ENCODE measurements at regions not wholly inside any gene's neighbourhood (a gene's known extent, or its start where the extent isn't known, plus 50 kb on each side); places are given as distances from the start of the nearest gene placed in this dataset.

- TF ChIP-seq CTCF (IDR thresholded peaks at IDR 0.05) = no peak
- intact Hi-C loops (cut with DNase I) = no loop called here
- Histone ChIP-seq H3K27ac (no peak overlapping the region), H3K4me1 (no peaks in the 10 kb centered on the region), H3K9me3 (no peaks in the 10 kb centered on the region), H3K4me3 (no peak overlapping the region), H3K36me3 (no peaks in the 10 kb centered on the region), H3K27me3 (ENCODE audit: low read depth) (no peaks in the 10 kb centered on the region)
- ATAC-seq (no peak), DNase-seq (no peak)
Observed at GRCh38 chr13:104694397-104694796, 1628.2 kb upstream of the SLC10A2 start.

- Histone ChIP-seq H3K9me3 (no peaks in the 10 kb centered on the region), H3K36me3 (no peaks in the 10 kb centered on the region), H3K4me1 (no peaks in the 10 kb centered on the region), H3K27me3 (ENCODE audit: low read depth) (no peaks in the 10 kb centered on the region), H3K4me3 (no peak overlapping the region), H3K27ac (no peak overlapping the region)
- ATAC-seq (no peak), DNase-seq (no peak)
- no peak for TF ChIP-seq CTCF (IDR thresholded peaks at IDR 0.05)
- intact Hi-C loops (cut with DNase I) = no loop called here
Observed at GRCh38 chr13:104693126-104693525, 1626.9 kb upstream of the SLC10A2 start.

- H3K9me3 ChIP-seq = no peaks in the 10 kb centered on the region
- no peak for DNase-seq
- H3K4me3 ChIP-seq = no peak overlapping the region
Observed at GRCh38 chr13:104691767-104692467, 1625.7 kb upstream of the SLC10A2 start.

GRCh38 chr13:104686484-104686883, 1620.3 kb upstream of the SLC10A2 start:
- no peak for TF ChIP-seq CTCF (IDR thresholded peaks at IDR 0.05)
- intact Hi-C loops (cut with DNase I) = no loop called here
- no peak overlapping the region for H3K4me3 ChIP-seq

More at GRCh38 chr13:104691767-104692467, 1625.7 kb upstream of the SLC10A2 start:
- no peak overlapping the region for H3K27ac ChIP-seq
- intact Hi-C loops (cut with DNase I) = no loop called here
- TF ChIP-seq CTCF (IDR thresholded peaks at IDR 0.05) = no peak
- H3K4me1 ChIP-seq = no peaks in the 10 kb centered on the region
- H3K36me3 ChIP-seq = no peaks in the 10 kb centered on the region
- ATAC-seq = no peak
- no peaks in the 10 kb centered on the region for H3K27me3 ChIP-seq (ENCODE audit: low read depth)

GRCh38 chr13:104683789-104684188, 1617.6 kb upstream of the SLC10A2 start:
- no peaks in the 10 kb centered on the region for H3K36me3 ChIP-seq
- intact Hi-C loops (cut with DNase I) = no loop called here
- ATAC-seq (no peak), DNase-seq (no peak)
- no peaks in the 10 kb centered on the region for H3K27me3 ChIP-seq (ENCODE audit: low read depth)
- H3K27ac ChIP-seq = no peak overlapping the region
- TF ChIP-seq CTCF (IDR thresholded peaks at IDR 0.05) = no peak
- H3K4me3 ChIP-seq = no peak overlapping the region
- no peaks in the 10 kb centered on the region for H3K4me1 ChIP-seq
- no peaks in the 10 kb centered on the region for H3K9me3 ChIP-seq

More at GRCh38 chr13:104686484-104686883, 1620.3 kb upstream of the SLC10A2 start:
- no peak for ATAC-seq
- no peaks in the 10 kb centered on the region for H3K4me1 ChIP-seq
- no peaks in the 10 kb centered on the region for H3K27me3 ChIP-seq (ENCODE audit: low read depth)
- no peak overlapping the region for H3K27ac ChIP-seq
- H3K9me3 ChIP-seq = no peaks in the 10 kb centered on the region
- H3K36me3 ChIP-seq = no peaks in the 10 kb centered on the region
- no peak for DNase-seq
